ENCODE measurements at regions not wholly inside any gene's neighbourhood (a gene's known extent, or its start where the extent isn't known, plus 50 kb on each side); places are given as distances from the start of the nearest gene placed in this dataset.

GRCh38 chr1:235027862-235028250, 100.8 kb downstream of the TOMM20 start:
- H3K4me1 ChIP-seq (ENCODE audit: control insufficient read depth, insufficient read depth, low read length): no peaks in the 10 kb centered on the region
- H3K4me3 ChIP-seq (ENCODE audit: low read depth, low read length): no peak overlapping the region
- CTCF ChIA-PET: interaction anchor here (0.8 kb wide), 1 partner anchor 11 kb away, joined by 4 read pairs; no protein-coding TSS in a partner anchor
- POLR2A ChIA-PET: no interaction called here
- H3K36me3 ChIP-seq (ENCODE audit: control insufficient read depth in 2 of 2, insufficient read depth in 1 of 2, low read length in 2 of 2): no peaks in the 10 kb centered on the region
- no peaks in the 10 kb centered on the region for H3K9me3 ChIP-seq (ENCODE audit: control insufficient read depth, insufficient read depth, low read depth, low read length)
- H3K27ac ChIP-seq (ENCODE audit: extremely low read depth, low read depth, low read length): no peak overlapping the region
- TF ChIP-seq GLIS2 (tag by site-specific recombination; IDR thresholded peaks at IDR 0.05) (0 out of 2 replicates have a peak, but pooled peaks have one; percentile 19), REST (tag by site-specific recombination; IDR thresholded peaks at IDR 0.05) (no peak), ZNF133 (tag by site-specific recombination; IDR thresholded peaks at IDR 0.05) (no peak), ZNF692 (tag by site-specific recombination; IDR thresholded peaks at IDR 0.05) (no peak)

- Histone ChIP-seq H3K27ac (ENCODE audit: extremely low read depth, low read depth, low read length) (no peak overlapping the region), H3K4me1 (ENCODE audit: control insufficient read depth, insufficient read depth, low read length) (no peaks in the 10 kb centered on the region), H3K36me3 (ENCODE audit: control insufficient read depth in 2 of 2, insufficient read depth in 1 of 2, low read length in 2 of 2) (no peaks in the 10 kb centered on the region), H3K4me3 (ENCODE audit: low read depth, low read length) (no peak overlapping the region), H3K9me3 (ENCODE audit: control insufficient read depth, insufficient read depth, low read depth, low read length) (no peaks in the 10 kb centered on the region)
- peak; percentile 46 for TF ChIP-seq SETDB1 (IDR thresholded peaks at IDR 0.05; ENCODE audit: insufficient read length, low read length)
- peak; percentile 87; the same call in 1 of the 2 replicates for TF ChIP-seq ZNF776 (tag by site-specific recombination; IDR thresholded peaks at IDR 0.05; ENCODE audit: borderline replicate concordance)
- TF ChIP-seq ZSCAN5A (tag by site-specific recombination; IDR thresholded peaks at IDR 0.05): no peak
- no peak for TF ChIP-seq ZNF530 (tag by site-specific recombination; IDR thresholded peaks at IDR 0.05; ENCODE audit: low read depth)
- ChIA-PET CTCF (interaction anchor here (0.6 to 0.8 kb wide), 2 partner anchors 11 to 14 kb away, joined by 4 to 5 read pairs; no protein-coding TSS in a partner anchor), POLR2A (no interaction called here)
These were observed 101.4 kb downstream of the TOMM20 start for GRCh38 chr1:235027076-235027861.

- H3K4me3 ChIP-seq (ENCODE audit: low read depth, low read length): no peak overlapping the region
- POLR2A ChIA-PET: no interaction called here
- H3K36me3 ChIP-seq (ENCODE audit: control insufficient read depth in 2 of 2, insufficient read depth in 1 of 2, low read length in 2 of 2): no peaks in the 10 kb centered on the region
- H3K4me1 ChIP-seq (ENCODE audit: control insufficient read depth, insufficient read depth, low read length): no peaks in the 10 kb centered on the region
- TF ChIP-seq ZNF121 (tag by site-specific recombination; IDR thresholded peaks at IDR 0.05): no peak
- TF ChIP-seq ZNF514 (tag by site-specific recombination; IDR thresholded peaks at IDR 0.05): no peak
- TF ChIP-seq ZNF560 (tag by site-specific recombination; IDR thresholded peaks at IDR 0.05; ENCODE audit: borderline replicate concordance): 0 out of 2 replicates have a peak, but pooled peaks have one; percentile 23
- no peak for TF ChIP-seq KLF8 (tag by site-specific recombination; IDR thresholded peaks at IDR 0.05)
- TF ChIP-seq ZNF830 (tag by site-specific recombination; IDR thresholded peaks at IDR 0.05; ENCODE audit: low read depth): no peak
- TF ChIP-seq ZNF24 (tag by site-specific recombination; IDR thresholded peaks at IDR 0.05): no peak
- TF ChIP-seq ZNF777 (tag by site-specific recombination; IDR thresholded peaks at IDR 0.05; ENCODE audit: borderline replicate concordance): no peak
- H3K9me3 ChIP-seq (ENCODE audit: control insufficient read depth, insufficient read depth, low read depth, low read length): no peaks in the 10 kb centered on the region
- no peak overlapping the region for H3K27ac ChIP-seq (ENCODE audit: extremely low read depth, low read depth, low read length)
- CTCF ChIA-PET: interaction anchor here (0.9 to 1.5 kb wide), 2 partner anchors 29 to 526 kb away, joined by 3 read pairs; no protein-coding TSS in a partner anchor
These were observed 103.1 kb downstream of the TOMM20 start for GRCh38 chr1:235025422-235025984.

All from HEK293 (cell line).